HG02852 (cell line): ENCODE measurements at regions not wholly inside any gene's neighbourhood (a gene's known extent, or its start where the extent isn't known, plus 50 kb on each side); places are given as distances from the start of the nearest gene placed in this dataset.
A peak's percentile ranks its signal among the peaks of the same experiment; 100 is the strongest.
"Not testable (repeated sequence)": the region's sequence is repeated elsewhere in the genome, so short reads cannot be mapped to it uniquely, and the experiment has no call there.

ENCODE experiments used
- ATAC-seq: cut with Tn5 transposase; IDR thresholded peaks from one replicate; pipeline ENCODE4 v1.9.1; 2021; ENCODE audit warnings: mild to moderate bottlenecking, moderate library complexity; ENCODE audit not compliant: unreplicated experiment

DNA sequence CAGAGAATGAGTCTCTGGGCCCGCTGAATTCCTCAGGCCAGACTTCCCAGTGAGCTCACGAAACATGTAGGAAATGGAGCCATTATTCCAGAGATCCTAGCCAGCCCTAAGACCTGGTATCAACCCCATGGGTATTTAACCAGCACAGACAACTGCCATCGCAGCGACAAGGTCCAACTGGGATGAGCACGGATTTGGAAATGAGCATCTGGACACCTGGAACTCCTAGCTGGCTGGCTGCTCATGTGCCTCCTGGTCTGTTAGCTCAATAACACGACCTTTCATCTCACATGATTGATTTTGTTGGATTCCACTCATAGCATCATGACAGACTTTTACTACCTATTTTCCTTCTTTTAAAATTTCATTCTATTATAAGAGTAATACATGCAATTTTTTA is 51.0 kb downstream of the POU3F3 start:
- ATAC-seq = no peak

DNA sequence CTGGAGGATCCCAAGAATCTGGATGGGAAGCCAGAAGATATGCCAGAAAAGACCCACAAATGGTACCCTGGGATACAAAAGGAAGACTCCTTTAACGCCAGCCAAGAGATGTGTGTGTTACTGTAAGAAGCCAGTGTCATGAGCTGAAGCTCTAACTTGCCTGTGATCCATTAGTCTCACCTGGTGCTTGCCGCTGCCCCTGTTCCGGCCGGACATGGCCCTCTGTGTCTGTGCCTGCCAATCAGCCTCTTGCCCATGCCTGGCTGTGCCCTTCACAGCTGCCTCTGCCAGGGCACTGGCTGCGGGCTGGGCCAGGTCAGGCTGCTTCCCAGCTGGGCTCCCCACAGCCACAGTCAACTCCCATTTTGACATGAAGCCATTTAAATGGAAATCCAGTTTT is 55.4 kb downstream of the POU3F3 start:
- ATAC-seq = no peak

DNA sequence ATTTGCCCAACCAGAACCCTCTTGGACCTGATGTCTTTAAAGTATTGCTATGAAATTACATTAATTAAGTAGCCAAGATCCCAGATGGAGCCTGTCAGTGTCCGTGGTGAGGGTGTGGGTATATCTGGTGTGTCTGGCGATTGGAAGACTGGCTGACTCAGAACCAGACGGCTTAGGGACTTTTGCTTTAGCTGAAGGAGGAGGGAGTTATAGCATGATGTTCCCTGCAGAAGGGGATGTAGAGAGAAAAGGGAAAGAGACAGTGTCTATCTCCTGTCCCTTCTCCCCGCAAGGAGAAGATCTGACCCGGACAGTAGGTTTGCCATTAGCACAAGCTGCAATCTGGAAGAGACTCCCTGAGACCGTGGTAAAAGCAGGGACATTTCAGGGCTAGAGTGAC is 60.6 kb downstream of the POU3F3 start:
- ATAC-seq = peak; percentile 88

DNA sequence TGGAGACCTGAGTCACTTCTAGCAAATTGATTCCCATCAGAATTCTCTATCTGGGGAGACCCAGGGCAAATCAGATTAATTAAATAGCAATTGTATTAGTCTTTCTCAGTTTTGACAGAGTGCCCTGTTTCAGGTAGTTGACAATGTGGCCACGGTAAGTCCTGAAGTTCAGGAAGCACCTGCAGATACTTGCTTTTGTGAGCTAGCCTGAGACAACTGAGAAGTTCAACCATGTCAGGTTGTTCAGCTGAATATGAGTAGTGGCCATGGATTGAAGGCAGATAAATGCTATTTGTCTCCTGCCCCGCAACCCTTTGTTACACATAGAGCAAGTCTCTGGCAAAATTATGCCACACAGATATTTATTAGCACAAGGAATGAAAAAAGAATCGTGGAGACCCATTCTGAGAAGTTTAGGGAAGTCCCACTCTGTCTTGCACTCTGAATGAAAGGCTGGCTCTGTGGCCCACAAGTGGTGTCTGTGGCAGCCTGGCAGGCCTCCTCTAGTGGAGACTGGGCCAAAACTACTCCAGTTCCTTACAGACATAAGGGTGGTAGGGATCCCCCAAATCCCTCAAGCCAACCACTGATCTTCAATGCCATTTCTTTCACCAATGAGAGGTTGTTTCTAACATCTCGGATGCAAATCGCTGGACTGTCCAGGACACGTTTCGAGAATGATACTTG is 61.3 kb downstream of the POU3F3 start:
- no peak for ATAC-seq

DNA sequence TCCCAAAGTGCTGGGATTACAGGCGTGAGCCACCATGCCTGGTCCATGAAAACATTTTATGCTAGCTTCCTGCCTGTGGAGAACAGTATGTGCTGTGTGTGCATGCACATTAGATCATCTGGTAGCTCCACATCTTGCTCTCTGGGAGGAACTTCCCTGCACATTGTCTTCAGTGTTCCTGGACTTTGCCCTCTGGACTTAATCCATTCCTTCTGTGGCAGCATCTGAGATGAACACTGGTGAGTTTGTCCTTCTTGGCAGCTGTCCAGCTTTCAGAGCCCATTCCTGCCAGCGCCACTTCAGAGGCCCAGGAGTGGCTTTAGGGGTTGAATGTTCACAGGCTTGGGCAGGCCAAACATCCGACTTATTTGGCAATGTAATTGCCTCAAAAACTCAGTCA is 65.2 kb downstream of the POU3F3 start:
- ATAC-seq = no peak

DNA sequence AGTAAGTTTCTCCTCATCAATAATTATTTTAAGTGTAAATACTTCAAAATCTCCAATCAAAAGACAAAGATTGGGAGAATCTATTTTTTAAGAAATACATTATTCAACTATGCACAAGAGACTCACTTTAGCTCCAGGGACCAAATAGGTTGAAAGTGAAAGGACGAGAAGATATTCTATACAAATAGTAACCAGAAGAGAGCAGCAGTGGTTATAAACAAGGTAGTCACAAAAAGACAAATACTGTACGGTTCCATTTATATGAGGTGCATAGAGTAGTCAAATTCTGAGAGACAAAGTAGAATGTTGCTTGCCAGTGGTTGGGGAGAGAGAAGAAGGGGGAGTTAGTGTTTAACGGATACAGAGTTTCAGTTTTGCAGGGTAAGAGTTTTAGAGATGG is 69.8 kb downstream of the POU3F3 start:
- ATAC-seq = no peak

DNA sequence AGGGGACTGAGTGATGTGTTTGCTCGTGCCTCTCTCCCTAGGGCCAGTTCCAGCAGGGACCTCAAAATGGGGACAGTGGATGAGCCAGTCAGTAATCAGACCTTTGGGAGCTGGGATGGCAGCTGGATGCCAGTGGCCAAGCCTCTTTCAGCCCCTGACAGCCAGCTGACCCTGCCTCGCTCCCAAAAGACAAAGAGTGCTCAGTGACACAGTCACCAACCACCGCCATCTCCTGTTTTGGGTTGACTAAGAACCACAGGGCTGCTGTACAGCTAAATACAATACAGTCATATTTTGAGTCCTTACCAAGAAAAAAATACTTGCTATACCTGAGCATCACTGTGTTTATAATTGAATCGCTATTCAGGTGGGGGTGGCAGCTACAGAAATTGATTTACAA is 75.7 kb downstream of the POU3F3 start:
- no peak for ATAC-seq

DNA sequence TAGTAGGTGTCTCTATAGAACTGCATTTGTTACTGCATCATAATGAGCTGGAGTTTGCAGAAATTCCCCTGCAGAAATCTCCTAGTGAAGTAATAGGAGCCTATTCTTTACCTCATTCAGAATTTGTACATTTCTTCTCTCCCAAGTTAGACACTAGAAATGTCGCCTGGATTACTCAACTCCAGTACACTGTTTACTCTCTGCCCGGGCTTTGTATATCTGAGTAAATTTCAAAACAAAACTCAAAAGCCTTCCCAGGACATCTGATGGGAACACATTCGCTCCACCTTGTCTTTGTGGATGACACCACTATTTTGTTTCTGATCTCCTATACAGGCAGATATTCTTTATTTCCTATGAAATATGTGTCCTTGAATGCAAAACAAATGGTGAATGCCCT is 76.8 kb downstream of the POU3F3 start:
- no peak for ATAC-seq

DNA sequence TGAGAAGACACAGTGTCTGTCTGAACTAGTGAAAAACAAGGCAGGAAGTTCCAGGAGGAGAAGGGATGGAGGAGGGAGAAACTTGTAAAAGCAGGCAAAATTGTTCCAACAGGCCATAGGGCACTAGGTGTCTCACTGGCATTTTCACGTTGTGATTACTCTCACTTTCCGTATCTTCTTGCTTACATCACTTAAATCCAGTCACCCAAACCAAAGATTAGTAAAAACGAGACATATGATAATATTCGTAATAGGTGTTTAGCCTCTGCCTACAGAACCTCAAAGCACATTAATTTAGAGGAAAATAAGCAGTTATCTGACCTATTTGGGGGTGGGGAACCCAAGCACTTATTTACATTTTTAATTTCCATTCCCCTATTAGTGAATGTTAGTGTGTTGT is 78.3 kb downstream of the POU3F3 start:
- ATAC-seq = no peak

DNA sequence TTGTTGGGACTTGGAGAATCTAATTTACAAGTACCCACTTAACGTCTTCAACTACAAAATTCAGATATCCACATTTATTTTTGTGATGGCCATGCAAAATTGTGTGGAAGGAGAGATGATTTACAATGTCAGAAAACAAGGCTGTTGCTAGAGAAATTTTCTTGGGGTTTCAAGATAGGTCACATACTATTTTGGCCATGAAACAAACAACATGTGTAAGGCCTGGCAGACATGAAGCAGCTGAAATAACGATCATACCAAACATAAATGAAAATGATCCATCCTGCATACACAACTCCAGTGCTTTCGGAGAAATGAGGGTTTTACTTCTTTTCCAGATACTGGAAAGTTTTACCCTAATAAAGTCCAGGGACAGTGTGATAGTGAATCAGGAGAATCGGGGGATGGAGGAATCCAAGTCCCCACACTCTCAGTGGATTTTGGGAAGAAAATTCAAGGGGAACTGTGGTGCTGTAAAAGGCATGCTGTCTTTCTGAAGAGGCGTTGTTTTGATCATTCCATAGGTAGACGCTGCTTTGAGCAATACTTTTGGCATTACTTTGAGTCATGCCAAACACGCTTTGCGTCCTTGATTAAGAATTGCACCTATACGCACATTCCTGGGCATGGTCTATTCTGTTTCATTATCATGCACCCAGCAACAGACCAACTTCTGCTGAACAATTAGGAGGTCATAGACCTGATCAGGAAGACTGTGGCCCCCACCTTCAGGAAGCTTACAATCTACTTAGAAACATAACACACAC is 79.4 kb downstream of the POU3F3 start:
- no peak for ATAC-seq

DNA sequence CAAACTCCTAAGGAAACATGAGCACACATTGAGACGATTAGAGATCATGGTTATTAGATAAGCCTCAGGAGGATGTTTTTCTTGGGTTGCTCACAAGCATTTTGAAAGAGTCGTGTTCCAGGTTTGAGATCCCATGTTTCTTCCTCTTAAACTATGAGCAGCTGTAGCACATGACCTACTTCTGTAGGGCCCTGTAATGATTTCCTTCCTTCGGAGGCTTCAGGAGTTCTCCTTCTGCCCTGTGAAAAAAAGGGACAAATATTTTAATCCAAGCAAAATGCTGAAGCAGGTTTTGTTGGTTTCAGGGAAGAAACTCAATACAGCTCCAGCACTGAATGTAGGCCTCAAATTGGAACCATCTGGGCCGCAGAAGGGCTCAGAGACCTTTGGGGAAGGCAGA is 82.6 kb downstream of the POU3F3 start:
- ATAC-seq = no peak

DNA sequence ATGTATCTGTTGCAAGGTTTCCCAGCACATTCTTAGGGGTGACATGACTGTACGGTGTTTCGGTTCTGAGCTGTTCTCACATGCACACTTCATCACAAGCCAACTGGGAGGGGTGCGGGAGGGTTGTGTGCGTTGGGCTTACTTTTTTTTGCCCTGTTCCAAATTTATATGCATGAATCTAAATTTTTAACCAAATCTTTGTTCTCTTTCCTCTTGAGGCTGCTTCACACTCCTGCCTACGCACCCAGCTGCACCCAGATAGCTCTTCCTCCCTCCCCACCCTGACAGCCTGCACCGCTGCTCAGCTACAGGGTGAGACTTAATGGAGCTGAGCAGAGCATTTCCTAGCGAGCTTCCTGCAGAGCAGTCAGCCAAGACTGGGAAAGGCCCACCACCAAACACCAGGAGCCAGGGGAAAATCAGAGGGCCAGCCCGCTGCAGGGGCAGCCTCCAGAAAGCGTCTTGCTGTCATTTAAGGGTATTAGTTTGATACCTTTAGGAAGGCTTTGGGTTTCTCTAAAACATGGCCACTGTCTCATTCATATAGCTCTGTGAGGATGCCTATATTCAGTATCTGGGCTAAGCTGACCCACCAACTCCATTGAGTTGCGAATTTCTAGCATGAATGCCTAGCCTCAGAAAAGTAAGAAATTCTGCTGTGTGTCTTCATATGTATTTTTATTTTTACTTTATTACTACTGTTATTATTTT is 84.5 kb downstream of the POU3F3 start:
- peak; percentile 94 for ATAC-seq

DNA sequence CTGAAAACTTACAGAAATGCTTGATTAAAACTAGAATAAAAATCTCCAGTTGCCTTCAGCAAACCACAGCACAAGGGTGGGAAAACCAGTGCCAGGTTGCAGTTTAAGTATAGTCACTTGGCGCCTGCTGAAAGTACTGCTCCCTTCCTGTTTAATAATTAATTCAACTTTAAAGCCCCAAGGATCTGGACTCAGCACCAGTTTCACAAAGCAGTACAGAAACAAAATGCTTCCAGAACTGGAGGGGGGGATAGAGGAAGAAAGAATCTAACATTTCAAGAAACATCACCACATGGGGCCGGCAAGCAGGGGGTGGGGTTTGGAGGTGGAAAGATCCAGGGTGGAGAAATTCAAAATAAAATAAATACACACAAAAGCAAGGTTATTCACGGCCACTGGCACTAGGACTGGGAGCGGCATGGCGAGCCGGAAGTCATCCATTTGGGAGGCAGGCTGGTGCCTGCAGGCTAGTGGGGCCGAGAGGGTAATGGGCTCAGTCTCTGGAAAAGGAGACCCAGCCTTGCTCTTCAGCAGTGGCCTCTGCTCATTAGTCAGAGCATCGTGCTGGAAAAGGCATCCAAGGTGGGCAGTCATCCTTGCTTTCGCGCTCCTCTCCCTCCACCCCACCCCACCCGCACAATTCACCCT is 85.8 kb downstream of the POU3F3 start:
- ATAC-seq = no peak

DNA sequence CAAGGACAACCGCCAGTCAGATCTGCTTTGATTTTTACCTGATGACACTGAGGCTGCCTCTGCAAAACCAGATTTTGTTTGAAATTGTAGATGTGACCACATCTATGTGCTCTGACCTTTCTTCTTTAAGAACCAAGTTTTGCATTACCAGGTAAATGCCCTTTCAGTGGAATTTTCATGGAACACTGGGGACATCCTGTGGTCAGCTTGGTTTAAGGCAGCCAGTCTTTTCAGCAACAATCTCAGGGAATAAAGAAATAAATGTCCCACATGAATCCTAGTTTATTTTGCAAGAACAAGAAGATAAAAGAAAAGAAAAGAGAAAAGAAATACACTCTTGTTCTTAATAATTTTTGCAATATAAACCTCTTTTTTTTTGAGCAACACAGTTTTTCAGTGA is 90.6 kb downstream of the POU3F3 start:
- no peak for ATAC-seq

DNA sequence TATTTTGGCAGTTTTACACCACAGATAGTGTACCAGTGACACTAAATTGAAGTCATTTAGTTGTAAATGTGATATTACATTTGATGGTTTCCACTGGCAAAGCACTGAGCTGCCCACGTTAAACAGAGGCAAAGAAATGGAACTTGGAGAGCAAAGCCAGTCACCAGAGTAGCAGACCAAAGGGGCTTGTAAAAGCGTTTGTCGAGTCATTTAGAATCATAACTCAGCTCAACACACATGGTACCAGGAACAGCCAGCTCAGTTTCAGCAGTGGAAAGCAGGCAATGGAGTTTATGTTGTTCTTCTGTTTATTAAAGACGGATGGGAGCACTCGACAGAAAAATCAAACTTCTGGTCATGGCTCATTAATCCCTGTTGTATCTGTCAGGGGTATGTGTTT is 91.2 kb downstream of the POU3F3 start:
- no peak for ATAC-seq

DNA sequence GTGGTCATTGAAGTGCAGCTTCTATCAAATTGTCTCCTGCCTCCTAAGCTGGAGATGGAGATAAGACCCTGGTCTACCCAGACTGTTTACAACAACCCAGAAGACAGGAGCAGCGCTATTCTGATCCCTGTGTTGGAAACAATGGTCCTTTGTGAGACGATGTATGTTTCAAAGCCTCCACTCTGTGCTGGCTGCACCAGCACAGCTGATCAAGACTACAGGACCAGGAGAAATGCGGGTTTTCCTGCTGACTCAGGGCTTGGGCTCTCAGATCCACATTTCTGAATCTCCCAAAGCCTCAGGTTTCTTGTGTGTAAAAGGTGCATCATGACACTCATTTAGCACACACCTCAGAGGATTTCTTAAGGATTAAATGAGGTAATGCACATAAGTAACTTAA is 92.0 kb downstream of the POU3F3 start:
- no peak for ATAC-seq

DNA sequence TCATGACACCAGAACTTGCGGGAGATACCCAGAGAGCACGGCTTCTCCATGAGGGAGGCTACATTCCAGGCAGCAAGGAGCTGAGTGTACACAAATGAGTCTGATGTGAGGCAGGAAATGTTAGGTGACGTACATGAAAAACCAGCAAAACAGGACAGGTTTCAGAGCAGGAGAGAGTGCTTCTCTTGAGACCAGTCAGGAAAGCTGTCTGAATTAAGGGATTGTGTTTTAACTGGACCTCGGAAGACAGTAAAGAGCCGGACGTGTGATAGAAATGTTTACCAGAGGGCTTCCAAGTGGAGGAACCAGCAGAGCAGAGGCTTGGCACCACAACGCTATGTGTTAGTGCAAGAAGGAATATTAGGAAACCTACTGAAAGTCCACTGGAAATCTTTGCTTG is 90.4 kb upstream of the MRPS9 start:
- not testable (repeated sequence) for ATAC-seq

DNA sequence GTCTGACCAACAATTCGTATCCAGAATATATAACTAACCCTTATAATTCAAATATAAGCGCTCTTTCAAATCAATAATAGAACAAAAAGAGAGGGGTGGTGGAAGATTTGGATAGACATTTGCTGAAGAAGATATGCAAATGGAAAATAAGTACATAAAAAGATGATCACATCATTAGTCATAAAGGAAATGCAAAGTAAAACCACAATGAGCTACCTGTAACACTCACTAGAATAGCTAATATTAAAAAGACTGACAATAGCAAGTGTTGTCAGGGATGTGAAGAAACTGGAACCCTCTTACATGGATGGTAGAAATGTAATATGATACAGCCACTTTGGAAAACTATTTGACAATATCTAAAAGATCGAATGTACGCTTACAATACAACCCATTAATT is 84.9 kb upstream of the MRPS9 start:
- no peak for ATAC-seq

DNA sequence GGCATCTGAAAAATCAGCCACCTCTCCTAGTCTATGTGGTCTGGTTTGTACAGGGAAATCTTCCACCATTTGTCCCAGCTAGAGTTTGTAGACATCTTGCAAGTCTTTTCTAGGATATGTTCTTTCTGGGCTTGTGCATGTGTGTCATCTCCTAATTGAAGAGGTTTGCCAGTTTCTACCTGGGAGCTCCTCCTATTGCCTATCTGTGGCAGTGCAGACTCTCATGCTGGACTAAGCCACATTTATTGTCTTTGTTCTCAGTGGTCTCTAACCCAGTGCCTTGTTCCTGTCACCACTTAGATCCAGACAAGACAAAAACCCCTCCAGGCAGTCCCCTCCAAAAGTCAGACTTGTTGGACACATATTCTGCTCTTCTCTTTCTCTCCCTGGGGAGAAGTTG is 72.0 kb upstream of the MRPS9 start:
- ATAC-seq = no peak

DNA sequence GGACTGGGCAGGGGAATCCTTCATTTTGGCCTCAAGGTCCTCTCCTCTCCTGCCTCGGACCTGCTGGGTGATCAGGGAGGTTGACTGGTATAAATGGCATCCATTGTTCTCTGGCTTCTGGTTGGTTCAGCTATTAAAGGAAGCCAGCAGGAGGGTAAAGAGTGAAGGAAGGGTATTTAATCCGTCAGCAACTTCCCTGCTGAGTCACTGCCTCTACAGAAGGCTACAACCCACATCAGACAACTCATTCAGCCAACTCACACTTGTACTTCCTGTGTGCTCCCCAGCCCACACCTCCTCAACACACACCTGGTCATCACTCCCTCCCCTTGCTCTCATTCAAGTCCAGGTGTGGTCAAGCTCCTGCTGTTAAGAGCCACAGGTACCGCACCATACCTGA is 68.3 kb upstream of the MRPS9 start:
- no peak for ATAC-seq

DNA sequence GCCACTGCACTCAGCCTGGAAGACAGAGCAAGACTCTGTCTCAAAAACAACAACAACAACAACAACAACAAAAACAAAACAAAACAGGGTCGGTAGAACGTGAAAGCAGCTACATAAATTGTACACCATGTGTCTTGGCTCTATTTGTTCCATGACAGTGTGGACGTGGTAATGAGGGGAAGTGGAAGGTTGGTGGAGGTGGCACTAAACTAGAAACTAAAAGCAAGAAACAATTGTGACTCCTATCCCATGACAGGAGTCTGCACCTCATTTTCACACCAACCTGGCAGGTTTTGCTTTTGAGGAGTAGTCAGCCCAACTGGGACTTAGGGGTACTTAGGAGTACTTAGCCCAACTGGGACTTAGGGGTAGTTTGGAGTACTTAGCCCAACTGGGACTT is 62.5 kb upstream of the MRPS9 start:
- ATAC-seq = no peak

DNA sequence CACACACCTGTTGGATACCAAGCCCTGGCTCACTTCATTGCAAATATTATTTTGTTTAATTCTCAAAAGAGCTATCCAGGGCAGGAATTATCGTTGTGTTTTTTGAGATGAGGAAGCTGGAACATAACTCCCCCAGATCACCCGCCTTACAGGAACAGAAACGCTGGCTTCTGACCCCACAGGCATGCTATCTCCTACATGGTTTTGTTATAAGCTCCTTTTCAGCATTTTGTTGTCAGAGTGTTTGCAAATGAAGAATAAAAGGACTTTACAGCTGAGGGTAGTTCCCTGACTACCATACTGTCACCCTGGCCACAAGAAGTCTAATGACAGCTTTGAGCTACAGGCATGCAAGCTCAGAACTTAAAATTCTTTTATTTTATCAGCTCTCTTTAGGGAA is 62.0 kb upstream of the MRPS9 start:
- ATAC-seq = no peak
